Stimulated activated CD4-positive, alpha-beta T cell treated with anti-CD3 and anti-CD28 coated beads, Interleukin-4, amount 100 ng/mL, for 4 hours (primary cell): ENCODE measurements at regions not wholly inside any gene's neighbourhood (a gene's known extent, or its start where the extent isn't known, plus 50 kb on each side); places are given as distances from the start of the nearest gene placed in this dataset.
"Not testable (repeated sequence)": the region's sequence is repeated elsewhere in the genome, so short reads cannot be mapped to it uniquely, and the experiment has no call there.

ENCODE experiments used
- DNase-seq, 2 experiments: peaks; one replicate each; pipeline ENCODE4 v3.0.0-alpha.2; 2020

- no peak for DNase-seq
These were observed 52.4 kb downstream of the ELAPOR2 start for GRCh38 chr7:87007038-87007437.

GRCh38 chr7:87004956-87005355 lies 54.5 kb downstream of the ELAPOR2 start:
- no peak for DNase-seq

GRCh38 chr7:87003872-87004798 lies 55.3 kb downstream of the ELAPOR2 start:
- no peak for DNase-seq

GRCh38 chr7:87001214-87001613 lies 58.2 kb downstream of the ELAPOR2 start:
- DNase-seq, result no peak

GRCh38 chr7:87000344-87000743 lies 59.1 kb downstream of the ELAPOR2 start:
- DNase-seq, result no peak

- DNase-seq, result no peak
These were observed 59.7 kb downstream of the ELAPOR2 start for GRCh38 chr7:86999750-87000149.

- DNase-seq, result no peak
These were observed 63.6 kb downstream of the ELAPOR2 start for GRCh38 chr7:86995814-86996213.

GRCh38 chr7:86995052-86995725 lies 64.3 kb downstream of the ELAPOR2 start:
- DNase-seq, result no peak

- DNase-seq, result no peak
These were observed 67.7 kb downstream of the ELAPOR2 start for GRCh38 chr7:86991771-86992191.

- no peak for DNase-seq
These were observed 68.2 kb downstream of the ELAPOR2 start for GRCh38 chr7:86991093-86991769.

- DNase-seq, result no peak
These were observed 70.0 kb downstream of the ELAPOR2 start for GRCh38 chr7:86989407-86989806.

GRCh38 chr7:86987834-86988233 lies 71.6 kb downstream of the ELAPOR2 start:
- DNase-seq, result not testable (repeated sequence)

GRCh38 chr7:86987358-86987757 lies 72.1 kb downstream of the ELAPOR2 start:
- DNase-seq, result not testable (repeated sequence)

- DNase-seq, result not testable (repeated sequence)
These were observed 74.1 kb downstream of the ELAPOR2 start for GRCh38 chr7:86985342-86985741.

- DNase-seq, result not testable (repeated sequence)
These were observed 75.8 kb downstream of the ELAPOR2 start for GRCh38 chr7:86983654-86984053.

- DNase-seq, result not testable (repeated sequence)
These were observed 77.5 kb downstream of the ELAPOR2 start for GRCh38 chr7:86981937-86982336.

GRCh38 chr7:86981127-86981526 lies 78.3 kb downstream of the ELAPOR2 start:
- no peak for DNase-seq

- no peak for DNase-seq
These were observed 79.2 kb downstream of the ELAPOR2 start for GRCh38 chr7:86980223-86980622.

GRCh38 chr7:86978808-86979506 lies 80.5 kb downstream of the ELAPOR2 start:
- no peak for DNase-seq

GRCh38 chr7:86976958-86977357 lies 82.5 kb downstream of the ELAPOR2 start:
- no peak for DNase-seq

GRCh38 chr7:86975914-86976313 lies 83.5 kb downstream of the ELAPOR2 start:
- DNase-seq, result no peak

GRCh38 chr7:86975449-86975848 lies 84.0 kb downstream of the ELAPOR2 start:
- no peak for DNase-seq

- no peak for DNase-seq
These were observed 87.4 kb downstream of the ELAPOR2 start for GRCh38 chr7:86972072-86972471.
